Endothelial cell of umbilical vein (primary cell): ENCODE measurements at regions not wholly inside any gene's neighbourhood (a gene's known extent, or its start where the extent isn't known, plus 50 kb on each side); places are given as distances from the start of the nearest gene placed in this dataset.

Source experiments
- BruUV-seq: library from RNA; stranded (reverse); fragments of 400-500 nt; replicated peaks from 2 replicates; lab custom pipeline; 2021; lab: Mats Ljungman, UMichigan
- CTCF ChIA-PET: fragments of 300-600, 350-600 bp; sonication (Branson Sonifier 250); formaldehyde crosslinking; loops from one replicate; lab custom pipeline; 2021; ENCODE audit warnings: antibody characterized with exemption, inconsistent platforms; lab: Charles Lee
- POLR2A ChIA-PET: fragments of 300-600, 350-600 bp; sonication (Branson Sonifier 250); formaldehyde crosslinking; loops from one replicate; lab custom pipeline; 2021; ENCODE audit warnings: antibody characterized with exemption, inconsistent platforms; lab: Charles Lee
- DNase-seq: peaks from one replicate; pipeline ENCODE4 v3.0.0-alpha.2; 2011; ENCODE audit warnings: low read depth, low spot score
- FAIRE-seq: peaks from 2 replicates; lab custom pipeline; 2011; peaks lifted over from hg19 to GRCh38; lab: Jason Lieb, UNC
- H2AFZ ChIP-seq: 2 replicates; pipeline ENCODE4 v1.6.0; 2012; ENCODE audit warnings: low read depth, low read length, control low read depth, inconsistent platforms
- H3K27ac ChIP-seq: 2 replicates; pipeline ENCODE4 v1.5.1; 2011; ENCODE audit warnings: low read depth, mild to moderate bottlenecking, control low read depth, low read length, moderate library complexity; ENCODE audit not compliant: insufficient read depth
- H3K27me3 ChIP-seq, 2 experiments: 2 replicates each; pipeline versions ENCODE4 v1.6.0 to v1.6.1; 2011; ENCODE audit warnings: low read length in 2 of 2, mixed read lengths in 1 of 2; ENCODE audit not compliant: control insufficient read depth in 2 of 2, insufficient read depth in 2 of 2
- H3K36me3 ChIP-seq, 2 experiments: 2 replicates in 1 of 2; 3 replicates in 1 of 2; pipeline ENCODE4 v1.5.1; 2011; ENCODE audit warnings: low read length in 2 of 2, mild to moderate bottlenecking in 1 of 2, moderate library complexity in 1 of 2; ENCODE audit not compliant: control insufficient read depth in 2 of 2, insufficient read depth in 2 of 2; ENCODE audit errors: extremely low read depth in 1 of 2
- H3K4me1 ChIP-seq: 3 replicates; pipeline ENCODE4 v1.5.1; 2011; ENCODE audit warnings: mild to moderate bottlenecking, low read length; ENCODE audit not compliant: control insufficient read depth, insufficient read depth; ENCODE audit errors: extremely low read depth
- H3K4me2 ChIP-seq: 2 replicates; pipeline ENCODE4 v1.6.1; 2011; ENCODE audit warnings: low read length, control low read depth, mixed read lengths; ENCODE audit not compliant: insufficient read depth
- H3K4me3 ChIP-seq, 3 experiments: fragments of 200-600 bp in 1 of 3; sonication (generic), shearing (Covaris generic) in 1 of 3; replicated peaks in 1 of 3; 2 replicates each; pipeline ENCODE4 v1.5.1; 2011 to 2016; ENCODE audit warnings: control low read depth in 3 of 3, low read length in 3 of 3, mild to moderate bottlenecking in 2 of 3, inconsistent platforms in 1 of 3, low read depth in 1 of 3, moderate library complexity in 1 of 3; ENCODE audit not compliant: insufficient read depth in 1 of 3
- H3K79me2 ChIP-seq: 2 replicates; pipeline ENCODE4 v1.6.0; 2012; ENCODE audit warnings: low read length, inconsistent platforms; ENCODE audit not compliant: control insufficient read depth, insufficient read depth
- H3K9ac ChIP-seq: replicated peaks from 2 replicates; pipeline ENCODE3; 2011; ENCODE audit warnings: low read length, control low read depth; ENCODE audit not compliant: insufficient read depth; ENCODE audit errors: extremely low read depth
- H3K9me1 ChIP-seq: replicated peaks from 3 replicates; pipeline ENCODE4 v1.6.0; 2011; ENCODE audit warnings: mild to moderate bottlenecking, low read length; ENCODE audit not compliant: control insufficient read depth, insufficient read depth; ENCODE audit errors: extremely low read depth
- H3K9me3 ChIP-seq: replicated peaks from 2 replicates; pipeline ENCODE4 v1.5.1; 2012; ENCODE audit warnings: low read length, inconsistent platforms; ENCODE audit not compliant: control insufficient read depth, insufficient read depth
- H4K20me1 ChIP-seq: replicated peaks from 2 replicates; pipeline ENCODE3; 2011; ENCODE audit warnings: mild to moderate bottlenecking, low read length; ENCODE audit not compliant: control insufficient read depth, insufficient read depth; ENCODE audit errors: extremely low read depth
- EZH2 ChIP-seq: IDR thresholded peaks from 2 replicates; pipeline ENCODE4 v1.6.1; 2012; ENCODE audit warnings: borderline replicate concordance, low read depth, mild to moderate bottlenecking, moderate library complexity, low read length, inconsistent platforms; ENCODE audit not compliant: severe bottlenecking
- FOS ChIP-seq: IDR thresholded peaks from 2 replicates; pipeline ENCODE4 v1.6.1; 2011; ENCODE audit warnings: mild to moderate bottlenecking, low read length, moderate library complexity, borderline replicate concordance; ENCODE audit not compliant: insufficient read depth
- GATA2 ChIP-seq: IDR thresholded peaks from 2 replicates; pipeline ENCODE4 v1.7.0; 2011; ENCODE audit warnings: low read depth, mild to moderate bottlenecking, moderate library complexity, mixed read lengths, low read length; ENCODE audit not compliant: insufficient read length, insufficient read depth
- MAX ChIP-seq: IDR thresholded peaks from 2 replicates; pipeline ENCODE4 v1.6.1; 2011; ENCODE audit not compliant: insufficient read depth, insufficient read length
- POLR2A ChIP-seq: IDR thresholded peaks from 2 replicates; pipeline ENCODE4 v1.6.1; 2012; ENCODE audit warnings: low read depth, mild to moderate bottlenecking, control low read depth, low read length
- POLR2AphosphoS5 ChIP-seq: IDR thresholded peaks from 2 replicates; pipeline ENCODE4 v1.6.1; 2012; ENCODE audit warnings: low read depth, mild to moderate bottlenecking, control low read depth, low read length, moderate library complexity; ENCODE audit not compliant: insufficient read depth
- dilution Hi-C: fragments of 300-500 bp; cut with MboI; formaldehyde crosslinking; loops from one replicate; pipeline ENCODE4 v1.15.0; 2019; ENCODE audit warnings: low sequenced_read_pairs; ENCODE audit not compliant: extremely low pct_ligation_motif_present
- intact Hi-C: fragments of 100-400 bp; cut with micrococcal nuclease; formaldehyde crosslinking; loops from one replicate; pipeline ENCODE4 v1.10.0; 2022

DNA sequence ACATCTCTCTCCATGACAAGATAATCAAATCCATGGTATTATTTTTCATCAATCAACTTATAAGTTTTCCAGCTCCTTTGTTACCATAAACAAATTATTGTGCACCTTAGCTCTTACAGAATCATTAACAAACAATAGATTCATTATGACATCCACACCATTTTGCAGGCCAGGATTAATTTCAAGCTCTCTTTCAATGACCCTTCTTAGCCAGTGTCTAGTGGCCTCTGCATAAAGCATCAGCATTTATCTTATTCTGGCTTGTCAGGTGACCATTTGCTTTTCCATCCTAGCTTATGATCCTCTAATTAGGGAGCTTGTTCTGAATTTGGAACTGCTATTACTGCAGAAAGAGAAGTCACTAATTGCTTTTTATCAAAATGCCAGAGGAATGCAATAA is 806.2 kb upstream of the CHAC2 start:
- Histone ChIP-seq H3K4me2 (no peak overlapping the region), H3K79me2 (no peaks in the 10 kb centered on the region), H3K4me3 (no peak overlapping the region), H3K27ac (no peak overlapping the region), H3K4me1 (no peaks in the 10 kb centered on the region), H4K20me1 (no peaks in the 10 kb centered on the region), H3K9ac (no peak overlapping the region), H3K9me3 (no peaks in the 10 kb centered on the region), H3K36me3 (no peaks in the 10 kb centered on the region), H3K9me1 (no peaks in the 10 kb centered on the region), H3K27me3 (no peaks in the 10 kb centered on the region), H2AFZ (no peak overlapping the region)
- ChIA-PET CTCF (interaction anchor here (1.3 kb wide), 1 partner anchor 15 kb away, joined by 3 read pairs; no protein-coding TSS in a partner anchor), POLR2A (no interaction called here)
- DNase-seq (no peak), FAIRE-seq (no peak)
- TF ChIP-seq GATA2 (no peak), FOS (no peak), POLR2A (no peak), EZH2 (no peak)
- dilution Hi-C loops (no loop called here), intact Hi-C loops (no loop called here)
- BruUV-seq = no TSS peak

DNA sequence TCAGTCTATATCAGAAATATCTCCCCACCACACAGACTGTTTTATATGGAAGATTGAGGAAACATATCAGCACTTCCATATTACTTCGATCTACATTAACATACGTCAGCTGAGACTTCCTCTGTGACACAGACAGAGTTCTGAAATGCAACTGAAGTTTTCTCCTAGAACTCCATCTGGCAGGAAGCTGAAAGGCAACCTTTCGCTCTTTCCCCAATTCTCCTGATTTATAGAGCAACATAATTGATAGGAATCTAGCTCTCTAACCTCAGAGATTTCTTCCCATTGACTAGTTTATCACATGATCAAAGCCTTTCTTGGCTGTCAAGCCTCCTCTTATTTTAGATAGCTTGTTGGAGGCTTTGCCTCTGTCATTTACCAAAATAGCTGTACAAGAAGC is 806.7 kb upstream of the CHAC2 start:
- dilution Hi-C loops (no loop called here), intact Hi-C loops (no loop called here)
- Histone ChIP-seq H3K4me1 (no peaks in the 10 kb centered on the region), H2AFZ (no peak overlapping the region), H3K79me2 (no peaks in the 10 kb centered on the region), H3K9me1 (no peaks in the 10 kb centered on the region), H3K9ac (no peak overlapping the region), H3K27ac (no peak overlapping the region), H4K20me1 (no peaks in the 10 kb centered on the region), H3K9me3 (no peaks in the 10 kb centered on the region), H3K27me3 (no peaks in the 10 kb centered on the region), H3K4me2 (no peak overlapping the region), H3K36me3 (no peaks in the 10 kb centered on the region), H3K4me3 (no peak overlapping the region)
- DNase-seq (no peak), FAIRE-seq (no peak)
- BruUV-seq = no TSS peak
- CTCF ChIA-PET = interaction anchor here (1.3 kb wide), 1 partner anchor 15 kb away, joined by 3 read pairs; no protein-coding TSS in a partner anchor
- TF ChIP-seq POLR2A (no peak), EZH2 (no peak), MAX (no peak), FOS (no peak), GATA2 (no peak), POLR2AphosphoS5 (no peak)
- POLR2A ChIA-PET = no interaction called here
